ENCODE measurements at regions not wholly inside any gene's neighbourhood (a gene's known extent, or its start where the extent isn't known, plus 50 kb on each side); places are given as distances from the start of the nearest gene placed in this dataset.

GRCh38 chr1:18021242-18021641 lies 86.4 kb upstream of the IGSF21 start:
- intact Hi-C loops (cut with micrococcal nuclease), result no loop called here
- Histone ChIP-seq H3K36me3 (replicated peaks in 1 of 2; ENCODE audit: control extremely low read depth in 1 of 2, control insufficient read depth in 1 of 2, extremely low read depth in 1 of 2, insufficient read depth in 2 of 2, low read length in 1 of 2) (no peaks in the 10 kb centered on the region), H3K4me2 (replicated peaks; ENCODE audit: low read depth, low read length, poor library complexity, severe bottlenecking) (no peak overlapping the region), H3K4me3 (ENCODE audit: control extremely low read depth in 1 of 5, extremely low read depth in 1 of 5, insufficient read depth in 1 of 5, low read depth in 2 of 5, low read length in 4 of 5) (no peak overlapping the region), H3K27me3 (replicated peaks in 1 of 4; ENCODE audit: control extremely low read depth in 1 of 4, control insufficient read depth in 3 of 4, insufficient read depth in 4 of 4, low read length in 3 of 4) (peaks cover 0 to 14% (median 2%) of the 10 kb centered on the region in 4 experiments), H3K79me2 (ENCODE audit: control insufficient read depth, insufficient read depth, low read length) (no peaks in the 10 kb centered on the region), H3K4me1 (ENCODE audit: control insufficient read depth in 2 of 2, insufficient read depth in 2 of 2, low read length in 2 of 2) (peaks cover 0 to 9% of the 10 kb centered on the region in 2 donors), H4K20me1 (ENCODE audit: control insufficient read depth, insufficient read depth, low read length, poor library complexity, severe bottlenecking) (no peaks in the 10 kb centered on the region), H3K27ac (ENCODE audit: low read length in 2 of 2) (no peak overlapping the region), H3K9me3 (ENCODE audit: control extremely low read depth in 1 of 3, control insufficient read depth in 2 of 3, insufficient read depth in 1 of 3, low read length in 2 of 3) (no peaks in the 10 kb centered on the region), H3K9ac (ENCODE audit: low read length) (no peak overlapping the region), H2AFZ (ENCODE audit: insufficient read depth, low read depth, low read length, poor library complexity, severe bottlenecking) (no peak overlapping the region)
- no peak for DNase-seq
- ATAC-seq (ENCODE audit: low read depth), result no peak
- Mint-ChIP-seq H3K4me3 (no peak overlapping the region), H3K27me3 (peaks cover 43% of the 10 kb centered on the region), H3K9me3 (ENCODE audit: insufficient read depth) (no peaks in the 10 kb centered on the region), H3K4me1 (peaks cover 4% of the 10 kb centered on the region), H3K27ac (no peak overlapping the region)
- TF ChIP-seq CTCF (IDR thresholded peaks at IDR 0.05) (no peak), EZH2 (IDR thresholded peaks at IDR 0.05; ENCODE audit: borderline replicate concordance, insufficient read depth, low read depth, low read length, poor library complexity, severe bottlenecking) (no peak)
- ChIA-PET POLR2A (no interaction called here), CTCF (no interaction called here)
- 69% methylated on average over 6 of the region's 6 CpGs for WGBS (ENCODE audit: insufficient coverage)

GRCh38 chr1:18032172-18032859 lies 75.3 kb upstream of the IGSF21 start:
- peaks cover 43% of the 10 kb centered on the region for H3K27me3 Mint-ChIP-seq
- peaks cover 24% of the 10 kb centered on the region for H3K4me1 Mint-ChIP-seq
- H3K4me2 ChIP-seq (replicated peaks; ENCODE audit: low read depth, low read length, poor library complexity, severe bottlenecking), result no peak overlapping the region
- H3K9ac ChIP-seq (ENCODE audit: low read length), result no peak overlapping the region
- H3K9me3 ChIP-seq (ENCODE audit: control extremely low read depth in 1 of 3, control insufficient read depth in 2 of 3, insufficient read depth in 1 of 3, low read length in 2 of 3), result no peaks in the 10 kb centered on the region
- no peak for DNase-seq
- intact Hi-C loops (cut with micrococcal nuclease), result no loop called here
- H3K4me3 Mint-ChIP-seq, result no peak overlapping the region
- peaks cover 14 to 16% of the 10 kb centered on the region in 2 donors for H3K4me1 ChIP-seq (ENCODE audit: control insufficient read depth in 2 of 2, insufficient read depth in 2 of 2, low read length in 2 of 2)
- no peak for ATAC-seq (ENCODE audit: low read depth)
- no peak overlapping the region for H3K27ac Mint-ChIP-seq
- no peaks in the 10 kb centered on the region for H3K79me2 ChIP-seq (ENCODE audit: control insufficient read depth, insufficient read depth, low read length)
- ChIA-PET POLR2A (no interaction called here), CTCF (no interaction called here)
- no peaks in the 10 kb centered on the region for H4K20me1 ChIP-seq (ENCODE audit: control insufficient read depth, insufficient read depth, low read length, poor library complexity, severe bottlenecking)
- no peak overlapping the region for H3K27ac ChIP-seq (ENCODE audit: low read length in 2 of 2)
- 66% methylated on average over 10 of the region's 13 CpGs for WGBS (ENCODE audit: insufficient coverage)
- H3K4me3 ChIP-seq (ENCODE audit: control extremely low read depth in 1 of 5, extremely low read depth in 1 of 5, insufficient read depth in 1 of 5, low read depth in 2 of 5, low read length in 4 of 5), result no peak overlapping the region
- no peaks in the 10 kb centered on the region for H3K36me3 ChIP-seq (replicated peaks in 1 of 2; ENCODE audit: control extremely low read depth in 1 of 2, control insufficient read depth in 1 of 2, extremely low read depth in 1 of 2, insufficient read depth in 2 of 2, low read length in 1 of 2)
- no peak overlapping the region for H2AFZ ChIP-seq (ENCODE audit: insufficient read depth, low read depth, low read length, poor library complexity, severe bottlenecking)
- no peaks in the 10 kb centered on the region for H3K9me3 Mint-ChIP-seq (ENCODE audit: insufficient read depth)
- H3K27me3 ChIP-seq (replicated peaks in 1 of 4; ENCODE audit: control extremely low read depth in 1 of 4, control insufficient read depth in 3 of 4, insufficient read depth in 4 of 4, low read length in 3 of 4), result peaks cover 0 to 13% (median 6%) of the 10 kb centered on the region in 4 experiments
- TF ChIP-seq EZH2 (IDR thresholded peaks at IDR 0.05; ENCODE audit: borderline replicate concordance, insufficient read depth, low read depth, low read length, poor library complexity, severe bottlenecking), result no peak
- no peak for TF ChIP-seq CTCF (IDR thresholded peaks at IDR 0.05)
